Mucosa of rectum (tissue), 2 donors: ENCODE measurements at regions not wholly inside any gene's neighbourhood (a gene's known extent, or its start where the extent isn't known, plus 50 kb on each side); places are given as distances from the start of the nearest gene placed in this dataset.

Experiments used
- H3K27ac ChIP-seq, 2 donors: one replicate each; pipeline ENCODE4 v1.7.0; 2013; ENCODE audit warnings: inconsistent platforms in 2 of 2, low read depth in 2 of 2, low read length in 2 of 2
- H3K27me3 ChIP-seq, 2 donors: one replicate each; pipeline ENCODE4 v1.7.0; 2013; ENCODE audit warnings: low read length in 2 of 2; ENCODE audit not compliant: control insufficient read depth in 2 of 2, insufficient read depth in 2 of 2
- H3K36me3 ChIP-seq, 2 donors: one replicate each; pipeline ENCODE4 v1.7.0; 2013; ENCODE audit warnings: low read length in 2 of 2; ENCODE audit not compliant: control insufficient read depth in 2 of 2, insufficient read depth in 2 of 2
- H3K4me1 ChIP-seq, 2 donors: one replicate each; pipeline ENCODE4 v1.7.0; 2013; ENCODE audit warnings: low read length in 2 of 2, mild to moderate bottlenecking in 1 of 2; ENCODE audit not compliant: control insufficient read depth in 2 of 2, insufficient read depth in 2 of 2
- H3K4me3 ChIP-seq, 2 donors: one replicate each; pipeline ENCODE4 v1.7.0; 2013; ENCODE audit warnings: low read length in 2 of 2
- H3K9ac ChIP-seq, 2 donors: one replicate each; pipeline ENCODE4 v1.7.0; 2013; ENCODE audit warnings: low read length in 2 of 2, low read depth in 1 of 2, mild to moderate bottlenecking in 1 of 2
- H3K9me3 ChIP-seq, 2 donors: one replicate each; pipeline ENCODE4 v1.7.0; 2013; ENCODE audit warnings: low read length in 2 of 2; ENCODE audit not compliant: control insufficient read depth in 2 of 2
- donor health status: healthy.
- donor health status: Normal muscosa, but diverticular disease.

DNA sequence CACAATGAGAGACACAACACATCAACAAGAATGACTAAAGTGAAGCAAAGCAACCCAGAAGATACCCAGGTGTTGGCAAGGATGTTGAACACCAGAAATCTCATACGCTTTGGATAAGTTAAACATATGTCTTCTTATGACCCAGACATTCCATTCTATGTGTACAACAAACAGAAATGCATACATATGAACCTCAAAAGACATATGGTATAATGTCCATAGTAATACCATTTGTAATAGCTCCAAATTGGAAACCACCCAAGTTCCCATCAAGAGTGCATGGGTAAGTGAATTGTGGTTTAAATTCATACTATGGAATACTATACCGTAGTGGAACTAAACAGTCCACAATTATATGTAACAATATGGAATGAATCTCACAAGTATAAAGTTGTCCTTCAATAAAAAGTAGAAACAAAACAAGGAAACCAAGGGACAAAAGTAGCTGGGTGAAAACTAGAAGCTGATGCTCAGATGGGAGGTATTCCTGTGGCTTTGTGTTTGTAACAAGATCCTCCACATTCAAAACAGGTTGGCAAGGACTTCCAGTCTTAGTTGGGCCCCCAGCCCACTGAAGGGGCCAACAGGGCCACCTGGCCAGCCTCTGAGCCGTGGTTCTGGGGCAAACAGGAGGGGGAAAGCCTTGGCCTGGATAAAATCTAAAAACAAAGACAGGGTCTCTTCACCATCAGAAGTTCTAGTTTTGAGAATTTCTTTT is 171.8 kb upstream of the PITX1 start:
- H3K27ac ChIP-seq, result no peak overlapping the region
- H3K27me3 ChIP-seq, result no peaks in the 10 kb centered on the region
- H3K4me1 ChIP-seq, result peaks cover 0 to 3% of the 10 kb centered on the region in 2 donors
- H3K4me3 ChIP-seq, result no peak overlapping the region
- no peaks in the 10 kb centered on the region for H3K9me3 ChIP-seq
- no peaks in the 10 kb centered on the region for H3K36me3 ChIP-seq
- H3K9ac ChIP-seq, result no peak overlapping the region

- Histone ChIP-seq H3K9ac (no peak overlapping the region), H3K9me3 (no peaks in the 10 kb centered on the region), H3K36me3 (no peaks in the 10 kb centered on the region), H3K4me1 (no peaks in the 10 kb centered on the region), H3K4me3 (no peak overlapping the region), H3K27me3 (peaks cover 0 to 2% of the 10 kb centered on the region in 2 donors), H3K27ac (no peak overlapping the region)
These were observed 170.1 kb upstream of the PITX1 start for GRCh38 chr5:135204151-135204600.

- Histone ChIP-seq H3K9ac (no peak overlapping the region), H3K4me1 (no peaks in the 10 kb centered on the region), H3K27me3 (peaks cover 0 to 2% of the 10 kb centered on the region in 2 donors), H3K4me3 (no peak overlapping the region), H3K9me3 (no peaks in the 10 kb centered on the region), H3K36me3 (no peaks in the 10 kb centered on the region), H3K27ac (no peak overlapping the region)
These were observed 169.6 kb upstream of the PITX1 start for GRCh38 chr5:135203593-135204036.

GRCh38 chr5:135203019-135203418 is 169.0 kb upstream of the PITX1 start:
- H3K9me3 ChIP-seq, result no peaks in the 10 kb centered on the region
- no peak overlapping the region for H3K27ac ChIP-seq
- H3K36me3 ChIP-seq, result no peaks in the 10 kb centered on the region

DNA sequence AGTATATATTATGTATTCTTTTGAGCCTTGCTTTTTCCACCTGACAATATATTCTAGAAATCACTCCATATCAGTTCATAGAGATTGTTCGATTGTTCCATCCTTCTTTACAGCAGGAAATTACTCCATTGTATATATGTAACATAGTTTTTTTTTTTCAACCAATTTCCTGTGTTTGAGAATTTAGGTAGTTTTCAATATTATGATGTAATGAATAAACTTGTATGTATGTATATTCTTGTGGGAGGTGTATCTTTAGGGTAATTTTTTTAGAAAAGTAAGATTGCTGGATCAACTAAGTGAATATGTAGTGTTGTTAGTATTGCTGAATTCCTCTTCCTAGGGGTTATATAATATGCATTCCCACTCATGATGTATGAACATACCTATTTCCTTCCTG is 165.9 kb upstream of the PITX1 start:
- no peaks in the 10 kb centered on the region for H3K9me3 ChIP-seq
- H3K4me1 ChIP-seq, result no peaks in the 10 kb centered on the region
- H3K36me3 ChIP-seq, result no peaks in the 10 kb centered on the region
- H3K9ac ChIP-seq, result no peak overlapping the region
- peaks cover 0 to 2% of the 10 kb centered on the region in 2 donors for H3K27me3 ChIP-seq
- no peak overlapping the region for H3K27ac ChIP-seq
- H3K4me3 ChIP-seq, result no peak overlapping the region

More at GRCh38 chr5:135203019-135203418, 169.0 kb upstream of the PITX1 start:
- H3K4me1 ChIP-seq, result no peaks in the 10 kb centered on the region
- H3K9ac ChIP-seq, result no peak overlapping the region
- no peak overlapping the region for H3K4me3 ChIP-seq
- H3K27me3 ChIP-seq, result peaks cover 0 to 2% of the 10 kb centered on the region in 2 donors

- Histone ChIP-seq H3K27ac (no peak overlapping the region), H3K4me1 (peaks cover 2% of the 10 kb centered on the region in 2 donors), H3K9ac (no peak overlapping the region), H3K9me3 (no peaks in the 10 kb centered on the region), H3K36me3 (no peaks in the 10 kb centered on the region), H3K27me3 (peaks cover 6 to 10% of the 10 kb centered on the region in 2 donors), H3K4me3 (no peak overlapping the region)
These were observed 162.5 kb upstream of the PITX1 start for GRCh38 chr5:135196483-135196882.

GRCh38 chr5:135195270-135195608 is 161.2 kb upstream of the PITX1 start:
- H3K27ac ChIP-seq, result no peak overlapping the region

GRCh38 chr5:135194573-135195269 is 160.7 kb upstream of the PITX1 start:
- no peaks in the 10 kb centered on the region for H3K9me3 ChIP-seq
- peaks cover 5 to 7% of the 10 kb centered on the region in 2 donors for H3K4me1 ChIP-seq
- no peak overlapping the region for H3K9ac ChIP-seq
- no peaks in the 10 kb centered on the region for H3K36me3 ChIP-seq
- no peak overlapping the region for H3K27ac ChIP-seq
- H3K27me3 ChIP-seq, result peaks cover 6 to 20% of the 10 kb centered on the region in 2 donors
- H3K4me3 ChIP-seq, result no peak overlapping the region

More at GRCh38 chr5:135195270-135195608, 161.2 kb upstream of the PITX1 start:
- Histone ChIP-seq H3K9me3 (no peaks in the 10 kb centered on the region), H3K36me3 (no peaks in the 10 kb centered on the region), H3K4me3 (no peak overlapping the region), H3K9ac (no peak overlapping the region), H3K4me1 (peaks cover 5 to 7% of the 10 kb centered on the region in 2 donors), H3K27me3 (peaks cover 7 to 15% of the 10 kb centered on the region in 2 donors)

GRCh38 chr5:135194126-135194488 is 160.1 kb upstream of the PITX1 start:
- Histone ChIP-seq H3K36me3 (no peaks in the 10 kb centered on the region), H3K27me3 (peaks cover 7 to 25% of the 10 kb centered on the region in 2 donors), H3K9ac (no peak overlapping the region), H3K4me3 (no peak overlapping the region), H3K4me1 (peaks cover 5 to 7% of the 10 kb centered on the region in 2 donors), H3K27ac (no peak overlapping the region), H3K9me3 (no peaks in the 10 kb centered on the region)
